GM12878 (cell line): ENCODE measurements at regions not wholly inside any gene's neighbourhood (a gene's known extent, or its start where the extent isn't known, plus 50 kb on each side); places are given as distances from the start of the nearest gene placed in this dataset.

Experiments
- ATAC-seq: fragments of 200-7000 bp; cut with Tn5 transposase; 3 replicates; pipeline ENCODE4 v1.9.1; 2020; ENCODE audit warnings: mild to moderate bottlenecking, moderate library complexity
- BruUV-seq: library from RNA; stranded (reverse); fragments of 400-500 nt; replicated peaks from 2 replicates; lab custom pipeline; 2021; lab: Mats Ljungman, UMichigan
- CTCF ChIA-PET: fragments of 300-600 bp; sonication (Branson Sonifier 250); formaldehyde crosslinking; extraction: SDS; loops from one replicate; lab custom pipeline; 2021; ENCODE audit warnings: inconsistent platforms; lab: Yijun Ruan, JAX
- POLR2A ChIA-PET: fragments of 350-600 bp; formaldehyde crosslinking; extraction: SDS; loops from one replicate; lab custom pipeline; 2021; ENCODE audit warnings: inconsistent platforms; lab: Charles Lee
- RAD21 ChIA-PET: fragments of 300-600 bp; sonication (Branson Sonifier 250); formaldehyde crosslinking; loops from one replicate; lab custom pipeline; 2023; ENCODE audit warnings: antibody characterized with exemption; ENCODE audit not compliant: unreplicated experiment; lab: Charles Lee
- SMC1A ChIA-PET: fragments of 300-600 bp; sonication (Branson Sonifier 250); formaldehyde crosslinking; loops from one replicate; lab custom pipeline; 2023; ENCODE audit not compliant: unreplicated experiment, uncharacterized antibody; lab: Charles Lee
- DNase-seq: peaks from one replicate; pipeline ENCODE4 v3.0.0-alpha.2; 2011; ENCODE audit warnings: low read depth, low spot score
- FAIRE-seq: peaks from 3 replicates; lab custom pipeline; 2011; peaks lifted over from hg19 to GRCh38; lab: Jason Lieb, UNC
- H2AFZ ChIP-seq: 2 replicates; pipeline ENCODE4 v1.6.0; 2011; ENCODE audit warnings: low read depth, low read length, control low read depth; ENCODE audit not compliant: control insufficient read depth
- H3K27ac ChIP-seq: 2 replicates; pipeline ENCODE4 v1.5.1; 2011; ENCODE audit warnings: control low read depth; ENCODE audit not compliant: control insufficient read depth, insufficient read depth
- H3K27me3 ChIP-seq, 2 experiments: replicated peaks in 1 of 2; 2 replicates each; pipeline versions ENCODE4 v1.6.0 to v1.6.1; 2011; ENCODE audit warnings: low read length in 1 of 2; ENCODE audit not compliant: control insufficient read depth in 2 of 2, insufficient read depth in 2 of 2
- H3K36me3 ChIP-seq, 2 experiments: 2 replicates each; pipeline ENCODE4 v1.5.1; 2011; ENCODE audit warnings: low read length in 1 of 2; ENCODE audit not compliant: control insufficient read depth in 2 of 2, insufficient read depth in 2 of 2
- H3K4me1 ChIP-seq: 2 replicates; pipeline ENCODE4 v1.6.1; 2011; ENCODE audit warnings: mild to moderate bottlenecking, low read length, moderate library complexity, mixed read lengths; ENCODE audit not compliant: control insufficient read depth, insufficient read depth
- H3K4me2 ChIP-seq: 2 replicates; pipeline ENCODE4 v1.6.0; 2011; ENCODE audit warnings: control low read depth; ENCODE audit not compliant: control insufficient read depth, insufficient read depth
- H3K4me3 ChIP-seq: fragments of 200-600 bp; sonication (generic); 2 replicates; pipeline ENCODE4 v1.5.1; 2016
- H3K79me2 ChIP-seq: 2 replicates; pipeline ENCODE4 v1.6.0; 2011; ENCODE audit warnings: low read length; ENCODE audit not compliant: control insufficient read depth, insufficient read depth
- H3K9ac ChIP-seq: 2 replicates; pipeline ENCODE4 v1.8.0; 2011; ENCODE audit warnings: low read length, control low read depth, mixed read lengths; ENCODE audit not compliant: control insufficient read depth, insufficient read depth
- H3K9me3 ChIP-seq: replicated peaks from 3 replicates; pipeline ENCODE4 v1.5.1; 2011; ENCODE audit warnings: mild to moderate bottlenecking, low read length; ENCODE audit not compliant: control insufficient read depth, insufficient read depth
- H4K20me1 ChIP-seq: 2 replicates; pipeline ENCODE4 v1.6.0; 2011; ENCODE audit not compliant: control insufficient read depth, insufficient read depth
- FOXK2 ChIP-seq: fragments of 450-650 bp; IDR thresholded peaks from 2 replicates; pipeline ENCODE4 v1.6.1; 2017; ENCODE audit warnings: mild to moderate bottlenecking, moderate library complexity
- NR2C2 ChIP-seq: IDR thresholded peaks from 2 replicates; pipeline ENCODE4 v1.6.1; 2011; ENCODE audit warnings: borderline replicate concordance, low read depth; ENCODE audit not compliant: control insufficient read depth, insufficient read length
- PAX5 ChIP-seq: IDR thresholded peaks from 2 replicates; pipeline ENCODE4 v1.6.1; 2011; ENCODE audit warnings: low read depth, low read length, borderline replicate concordance
- ZBED1 ChIP-seq: IDR thresholded peaks from 2 replicates; pipeline ENCODE4 v1.6.1; 2016; ENCODE audit warnings: borderline replicate concordance
- ZNF207 ChIP-seq: fragments of 450-650 bp; IDR thresholded peaks from 2 replicates; pipeline ENCODE4 v1.6.1; 2014; ENCODE audit warnings: antibody characterized with exemption, mild to moderate bottlenecking, borderline replicate concordance
- WGBS: methylation state at CpG from one replicate; pipeline ENCODE4 v1.1.6; 2016; ENCODE audit warnings: low lambda C conversion rate; ENCODE audit not compliant: insufficient replicate concordance, insufficient coverage; ENCODE audit errors: missing lambda C conversion rate; 5-methylcytosine and 5-hydroxymethylcytosine counted together
- in situ Hi-C: fragments of 300-500 bp; cut with MboI; formaldehyde crosslinking; loops from 9 replicates; pipeline ENCODE4 v1.14.3; 2018; ENCODE audit warnings: mixed read lengths
- intact Hi-C: fragments of 100-400 bp; cut with micrococcal nuclease; formaldehyde crosslinking; loops from one replicate; pipeline ENCODE4 v1.14.2; 2022; ENCODE audit not compliant: unreplicated experiment
- TF ChIP-seq, protein P1 (sequence below): IDR thresholded peaks from 2 replicates; pipeline ENCODE4 v1.6.1; 2011; ENCODE audit warnings: borderline replicate concordance, low read depth, mild to moderate bottlenecking, moderate library complexity, low read length; ENCODE audit not compliant: insufficient read depth, poor library complexity, severe bottlenecking
- TF ChIP-seq, protein P2 (sequence below): fragments of 150-350 bp; IDR thresholded peaks from 2 replicates; pipeline ENCODE4 v1.6.1; 2016; ENCODE audit warnings: low read depth, low read length
- TF ChIP-seq, protein P3 (sequence below): fragments of 450-650 bp; IDR thresholded peaks from 2 replicates; pipeline ENCODE4 v1.6.1; 2016; ENCODE audit warnings: mild to moderate bottlenecking

DNA sequence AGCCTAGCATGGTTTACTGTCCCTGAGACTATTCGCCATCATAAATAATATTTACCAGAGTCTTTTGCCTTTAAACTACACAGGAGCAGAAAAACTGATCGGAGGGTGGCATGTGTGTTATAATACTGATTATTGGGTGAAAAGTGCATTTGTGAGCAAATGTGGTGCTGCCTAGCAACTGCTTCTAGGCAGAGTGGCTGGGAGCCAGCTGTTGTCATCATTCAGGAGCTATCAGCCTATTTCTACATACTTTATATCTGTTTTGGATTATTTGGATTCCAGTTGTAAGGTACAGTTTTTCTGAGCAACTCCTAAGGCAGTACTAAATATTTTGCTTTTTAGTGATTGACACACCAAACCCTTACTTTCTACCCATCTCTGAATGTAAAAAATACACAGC lies 75.0 kb upstream of the MSTN start:
- ChIA-PET CTCF (interaction anchor here (0.7 to 4.5 kb wide), 8 partner anchors 10 to 181 kb away, joined by 3 to 29 read pairs (median 4); a partner anchor contains a TSS), RAD21 (interaction anchor here (0.9 to 1.5 kb wide), 2 partner anchors 11 to 16 kb away, joined by 3 to 4 read pairs; no protein-coding TSS in a partner anchor), SMC1A (interaction anchor here (0.5 to 3.3 kb wide), 10 partner anchors 9 to 427 kb away, joined by 3 to 20 read pairs (median 4); no protein-coding TSS in a partner anchor), POLR2A (interaction anchor here (1.8 kb wide), 1 partner anchor 10 kb away, joined by 8 read pairs; no protein-coding TSS in a partner anchor)
- H3K36me3 ChIP-seq, result no peaks in the 10 kb centered on the region
- no peak overlapping the region for H3K4me3 ChIP-seq
- DNase-seq, result no peak
- intact Hi-C loops, result no loop called here
- TF ChIP-seq, protein P1, sequence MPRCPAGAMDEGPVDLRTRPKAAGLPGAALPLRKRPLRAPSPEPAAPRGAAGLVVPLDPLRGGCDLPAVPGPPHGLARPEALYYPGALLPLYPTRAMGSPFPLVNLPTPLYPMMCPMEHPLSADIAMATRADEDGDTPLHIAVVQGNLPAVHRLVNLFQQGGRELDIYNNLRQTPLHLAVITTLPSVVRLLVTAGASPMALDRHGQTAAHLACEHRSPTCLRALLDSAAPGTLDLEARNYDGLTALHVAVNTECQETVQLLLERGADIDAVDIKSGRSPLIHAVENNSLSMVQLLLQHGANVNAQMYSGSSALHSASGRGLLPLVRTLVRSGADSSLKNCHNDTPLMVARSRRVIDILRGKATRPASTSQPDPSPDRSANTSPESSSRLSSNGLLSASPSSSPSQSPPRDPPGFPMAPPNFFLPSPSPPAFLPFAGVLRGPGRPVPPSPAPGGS, result no peak
- no peak for TF ChIP-seq FOXK2
- TF ChIP-seq, protein P2, sequence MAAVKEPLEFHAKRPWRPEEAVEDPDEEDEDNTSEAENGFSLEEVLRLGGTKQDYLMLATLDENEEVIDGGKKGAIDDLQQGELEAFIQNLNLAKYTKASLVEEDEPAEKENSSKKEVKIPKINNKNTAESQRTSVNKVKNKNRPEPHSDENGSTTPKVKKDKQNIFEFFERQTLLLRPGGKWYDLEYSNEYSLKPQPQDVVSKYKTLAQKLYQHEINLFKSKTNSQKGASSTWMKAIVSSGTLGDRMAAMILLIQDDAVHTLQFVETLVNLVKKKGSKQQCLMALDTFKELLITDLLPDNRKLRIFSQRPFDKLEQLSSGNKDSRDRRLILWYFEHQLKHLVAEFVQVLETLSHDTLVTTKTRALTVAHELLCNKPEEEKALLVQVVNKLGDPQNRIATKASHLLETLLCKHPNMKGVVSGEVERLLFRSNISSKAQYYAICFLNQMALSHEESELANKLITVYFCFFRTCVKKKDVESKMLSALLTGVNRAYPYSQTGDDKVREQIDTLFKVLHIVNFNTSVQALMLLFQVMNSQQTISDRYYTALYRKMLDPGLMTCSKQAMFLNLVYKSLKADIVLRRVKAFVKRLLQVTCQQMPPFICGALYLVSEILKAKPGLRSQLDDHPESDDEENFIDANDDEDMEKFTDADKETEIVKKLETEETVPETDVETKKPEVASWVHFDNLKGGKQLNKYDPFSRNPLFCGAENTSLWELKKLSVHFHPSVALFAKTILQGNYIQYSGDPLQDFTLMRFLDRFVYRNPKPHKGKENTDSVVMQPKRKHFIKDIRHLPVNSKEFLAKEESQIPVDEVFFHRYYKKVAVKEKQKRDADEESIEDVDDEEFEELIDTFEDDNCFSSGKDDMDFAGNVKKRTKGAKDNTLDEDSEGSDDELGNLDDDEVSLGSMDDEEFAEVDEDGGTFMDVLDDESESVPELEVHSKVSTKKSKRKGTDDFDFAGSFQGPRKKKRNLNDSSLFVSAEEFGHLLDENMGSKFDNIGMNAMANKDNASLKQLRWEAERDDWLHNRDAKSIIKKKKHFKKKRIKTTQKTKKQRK, result no peak
- no peak for TF ChIP-seq ZBED1
- TF ChIP-seq NR2C2, result no peak
- TF ChIP-seq ZNF207, result no peak
- TF ChIP-seq, protein P3, sequence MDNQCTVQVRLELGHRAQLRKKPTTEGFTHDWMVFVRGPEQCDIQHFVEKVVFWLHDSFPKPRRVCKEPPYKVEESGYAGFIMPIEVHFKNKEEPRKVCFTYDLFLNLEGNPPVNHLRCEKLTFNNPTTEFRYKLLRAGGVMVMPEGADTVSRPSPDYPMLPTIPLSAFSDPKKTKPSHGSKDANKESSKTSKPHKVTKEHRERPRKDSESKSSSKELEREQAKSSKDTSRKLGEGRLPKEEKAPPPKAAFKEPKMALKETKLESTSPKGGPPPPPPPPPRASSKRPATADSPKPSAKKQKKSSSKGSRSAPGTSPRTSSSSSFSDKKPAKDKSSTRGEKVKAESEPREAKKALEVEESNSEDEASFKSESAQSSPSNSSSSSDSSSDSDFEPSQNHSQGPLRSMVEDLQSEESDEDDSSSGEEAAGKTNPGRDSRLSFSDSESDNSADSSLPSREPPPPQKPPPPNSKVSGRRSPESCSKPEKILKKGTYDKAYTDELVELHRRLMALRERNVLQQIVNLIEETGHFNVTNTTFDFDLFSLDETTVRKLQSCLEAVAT, result no peak
- TF ChIP-seq PAX5, result no peak
- no peaks in the 10 kb centered on the region for H3K4me1 ChIP-seq
- BruUV-seq, result no TSS peak
- no peak overlapping the region for H3K27ac ChIP-seq
- FAIRE-seq, result no peak
- in situ Hi-C loops, result no loop called here
- WGBS, result 50% methylated on average over 2 of the region's 2 CpGs
- no peaks in the 10 kb centered on the region for H3K79me2 ChIP-seq
- no peaks in the 10 kb centered on the region for H4K20me1 ChIP-seq
- H3K9ac ChIP-seq, result no peak overlapping the region
- H3K9me3 ChIP-seq, result peaks cover 2% of the 10 kb centered on the region; the same call in 1 of the 3 replicates
- H2AFZ ChIP-seq, result no peak overlapping the region
- no peak for ATAC-seq
- no peak overlapping the region for H3K4me2 ChIP-seq
- H3K27me3 ChIP-seq, result no peaks in the 10 kb centered on the region
